ENCODE measurements at regions not wholly inside any gene's neighbourhood (a gene's known extent, or its start where the extent isn't known, plus 50 kb on each side); places are given as distances from the start of the nearest gene placed in this dataset.
"Not testable (repeated sequence)": the region's sequence is repeated elsewhere in the genome, so short reads cannot be mapped to it uniquely, and the experiment has no call there.

DNA sequence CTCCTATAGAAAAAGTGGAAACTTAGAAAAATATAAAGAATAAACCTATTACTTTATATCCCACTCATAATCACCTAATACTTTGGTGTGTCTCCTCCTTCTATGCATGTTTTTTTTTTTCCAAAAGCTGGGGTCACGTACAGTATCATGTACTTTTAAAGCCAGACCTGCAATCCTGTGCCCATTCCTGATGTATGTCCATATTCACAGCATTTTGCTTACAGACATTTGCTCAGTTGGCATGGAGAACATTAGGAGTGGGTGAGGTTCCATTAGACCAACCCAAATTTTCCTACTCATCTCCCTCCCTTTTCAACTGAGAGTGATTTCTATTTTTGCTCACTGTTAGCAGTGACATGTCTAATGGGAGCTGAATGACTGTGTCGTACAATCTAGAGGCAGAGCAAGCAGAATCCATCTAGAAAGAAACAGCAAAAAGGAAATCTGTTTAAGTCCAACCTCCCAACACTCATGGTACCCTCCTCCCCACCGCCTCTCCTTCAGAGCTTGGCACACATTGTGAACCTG, 195.6 kb upstream of the KLF3 start:
- peaks cover 8% of the 10 kb centered on the region for H3K4me1 Mint-ChIP-seq (ENCODE audit: low read depth)
- peaks cover 13% of the 10 kb centered on the region for H3K9me3 Mint-ChIP-seq
- no peaks in the 10 kb centered on the region for H3K27me3 Mint-ChIP-seq
- no peak overlapping the region for H3K4me3 Mint-ChIP-seq
- H3K27ac Mint-ChIP-seq: no peak overlapping the region
- H3K36me3 Mint-ChIP-seq (ENCODE audit: low read depth): peaks cover 7% of the 10 kb centered on the region

DNA sequence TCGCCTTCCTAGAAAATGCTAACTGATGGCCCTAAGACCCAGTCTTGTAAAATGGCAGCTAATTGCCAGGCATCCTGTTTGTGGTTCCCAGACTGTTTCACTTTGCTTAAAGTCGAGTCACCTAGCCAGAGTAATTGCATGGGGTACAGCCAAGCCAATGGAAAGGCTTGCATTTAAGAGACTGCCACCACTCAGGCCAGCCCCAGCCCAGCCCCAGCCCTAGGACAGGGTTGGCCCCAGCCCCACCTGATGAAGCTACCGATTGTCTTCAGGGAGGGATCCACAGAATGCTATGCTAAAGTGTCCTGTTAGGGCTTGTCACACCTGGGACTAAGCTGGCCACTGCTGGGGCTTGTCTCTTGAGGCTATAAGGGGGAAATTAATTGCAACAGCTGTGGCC, 194.6 kb upstream of the KLF3 start:
- Mint-ChIP-seq H3K4me3 (no peak overlapping the region), H3K27ac (no peak overlapping the region), H3K27me3 (no peaks in the 10 kb centered on the region), H3K36me3 (ENCODE audit: low read depth) (peaks cover 7% of the 10 kb centered on the region), H3K4me1 (ENCODE audit: low read depth) (peaks cover 6% of the 10 kb centered on the region), H3K9me3 (peaks cover 13% of the 10 kb centered on the region)

DNA sequence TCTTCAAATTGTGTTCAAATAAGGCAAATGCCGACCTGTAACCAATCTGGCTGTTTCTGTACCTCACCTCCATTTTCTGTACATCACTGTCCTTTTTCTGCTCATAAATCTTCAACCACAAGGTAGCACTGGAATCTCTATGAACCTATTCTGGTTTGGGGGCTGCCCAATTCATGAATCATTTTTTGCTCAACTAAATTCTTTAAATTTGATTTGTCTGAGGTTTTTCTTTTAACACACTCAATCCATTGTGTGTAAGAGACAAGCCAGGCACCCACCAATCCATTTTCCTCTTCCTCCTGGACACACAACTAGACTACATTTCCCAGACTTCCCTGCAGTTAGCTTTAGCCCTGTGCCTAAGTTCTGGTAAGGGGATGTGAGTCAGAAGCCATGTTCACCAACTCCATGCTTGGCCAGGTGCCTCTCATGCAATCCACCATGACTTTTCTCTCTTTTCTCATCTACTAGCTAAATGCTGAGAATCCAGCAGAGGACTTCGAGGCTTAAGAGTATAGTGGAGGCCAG, 193.2 kb upstream of the KLF3 start:
- H3K4me3 Mint-ChIP-seq: no peak overlapping the region
- no peaks in the 10 kb centered on the region for H3K4me1 Mint-ChIP-seq (ENCODE audit: low read depth)
- H3K36me3 Mint-ChIP-seq (ENCODE audit: low read depth): peaks cover 7% of the 10 kb centered on the region
- H3K9me3 Mint-ChIP-seq: peaks cover 13% of the 10 kb centered on the region
- H3K27me3 Mint-ChIP-seq: no peaks in the 10 kb centered on the region
- H3K27ac Mint-ChIP-seq: no peak overlapping the region

DNA sequence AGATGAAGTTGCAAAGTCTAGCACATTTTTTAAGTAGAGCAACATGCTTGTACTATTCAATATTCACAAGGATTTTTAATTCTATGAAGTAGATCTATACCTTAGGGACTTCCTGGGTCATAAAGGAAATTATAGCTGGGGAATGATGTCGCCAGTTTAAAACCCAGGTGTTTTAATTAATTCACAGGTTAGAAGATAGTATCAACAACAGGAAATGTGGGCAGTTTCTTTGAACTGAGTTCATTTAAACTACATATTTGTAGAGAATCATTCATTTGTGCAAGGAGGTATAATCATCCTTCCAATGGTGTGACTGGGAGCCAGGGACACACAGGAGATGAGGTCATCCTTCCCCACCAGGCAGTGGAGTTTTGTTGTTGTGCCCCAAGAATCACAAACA, 181.3 kb upstream of the KLF3 start:
- Mint-ChIP-seq H3K4me3 (no peak overlapping the region), H3K27ac (no peak overlapping the region), H3K36me3 (ENCODE audit: low read depth) (no peaks in the 10 kb centered on the region), H3K9me3 (no peaks in the 10 kb centered on the region), H3K4me1 (ENCODE audit: low read depth) (peaks cover 10% of the 10 kb centered on the region), H3K27me3 (no peaks in the 10 kb centered on the region)

DNA sequence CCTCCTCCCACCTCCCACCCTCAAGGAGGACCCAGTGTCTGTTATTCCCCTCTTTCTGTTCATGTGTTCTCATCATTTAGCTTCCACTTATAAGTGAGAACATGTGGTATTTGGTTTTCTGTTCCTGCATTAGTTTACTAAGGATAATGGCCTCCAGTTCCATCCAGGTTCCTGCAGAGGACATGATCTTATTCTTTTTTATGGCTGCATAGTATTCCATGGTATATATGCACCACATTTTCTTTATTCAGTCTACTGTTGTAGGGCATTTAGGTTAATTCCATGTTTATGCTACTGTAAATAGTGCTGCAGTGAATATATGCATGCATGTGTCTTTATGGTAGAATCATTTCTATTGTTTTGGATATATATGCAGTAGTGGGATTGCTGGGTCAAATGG, 180.4 kb upstream of the KLF3 start:
- not testable (repeated sequence) for H3K9me3 Mint-ChIP-seq; H3K27me3 Mint-ChIP-seq; H3K27ac Mint-ChIP-seq; H3K4me3 Mint-ChIP-seq; H3K36me3 Mint-ChIP-seq (ENCODE audit: low read depth)
- H3K4me1 Mint-ChIP-seq (ENCODE audit: low read depth): peaks cover 10% of the 10 kb centered on the region

DNA sequence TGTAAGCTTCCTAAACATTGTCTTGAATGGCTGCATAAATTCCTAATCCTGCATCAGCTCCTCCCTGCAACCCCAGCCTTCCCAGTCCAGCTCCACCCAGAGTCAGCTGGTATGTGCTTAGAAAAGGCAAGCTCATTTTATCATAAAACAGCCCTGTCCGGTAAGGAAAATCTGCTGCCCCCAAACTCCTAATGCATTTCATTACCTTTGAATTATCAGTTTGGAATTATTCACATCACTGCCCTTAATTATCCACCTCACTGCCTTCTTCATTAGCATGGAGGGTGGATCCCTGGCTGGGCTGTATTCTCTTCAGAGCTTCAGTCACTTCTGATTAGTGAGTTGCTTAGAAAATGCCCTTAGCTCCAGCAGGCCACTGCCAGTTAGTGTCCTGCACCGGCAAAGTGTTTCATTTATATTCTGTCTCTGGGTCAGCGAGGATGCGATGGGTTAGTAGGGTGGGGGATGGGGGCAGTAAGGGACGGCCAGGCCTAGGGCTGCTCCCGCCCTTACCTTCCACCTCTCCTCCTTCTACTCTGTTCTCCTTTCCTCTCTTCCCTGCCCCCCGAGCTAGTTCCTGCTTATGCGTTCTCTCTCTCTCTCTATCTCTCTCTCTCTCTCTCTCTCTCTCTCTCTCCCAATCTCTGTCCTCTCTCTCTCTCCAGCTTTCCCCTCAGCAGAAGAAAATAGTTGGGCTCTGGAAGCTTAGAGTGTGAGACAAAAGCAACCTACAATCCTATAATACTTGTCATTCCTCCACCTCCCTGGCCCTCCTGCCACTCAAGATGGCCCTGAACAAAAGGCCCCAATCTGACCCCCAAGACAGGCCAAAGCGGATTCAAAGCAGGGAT, 174.8 kb upstream of the KLF3 start:
- Mint-ChIP-seq H3K9me3 (no peaks in the 10 kb centered on the region), H3K4me3 (peak overlapping the region; percentile 81), H3K27me3 (no peaks in the 10 kb centered on the region), H3K4me1 (ENCODE audit: low read depth) (peaks cover 32% of the 10 kb centered on the region), H3K27ac (peak overlapping the region; percentile 80), H3K36me3 (ENCODE audit: low read depth) (no peaks in the 10 kb centered on the region)

DNA sequence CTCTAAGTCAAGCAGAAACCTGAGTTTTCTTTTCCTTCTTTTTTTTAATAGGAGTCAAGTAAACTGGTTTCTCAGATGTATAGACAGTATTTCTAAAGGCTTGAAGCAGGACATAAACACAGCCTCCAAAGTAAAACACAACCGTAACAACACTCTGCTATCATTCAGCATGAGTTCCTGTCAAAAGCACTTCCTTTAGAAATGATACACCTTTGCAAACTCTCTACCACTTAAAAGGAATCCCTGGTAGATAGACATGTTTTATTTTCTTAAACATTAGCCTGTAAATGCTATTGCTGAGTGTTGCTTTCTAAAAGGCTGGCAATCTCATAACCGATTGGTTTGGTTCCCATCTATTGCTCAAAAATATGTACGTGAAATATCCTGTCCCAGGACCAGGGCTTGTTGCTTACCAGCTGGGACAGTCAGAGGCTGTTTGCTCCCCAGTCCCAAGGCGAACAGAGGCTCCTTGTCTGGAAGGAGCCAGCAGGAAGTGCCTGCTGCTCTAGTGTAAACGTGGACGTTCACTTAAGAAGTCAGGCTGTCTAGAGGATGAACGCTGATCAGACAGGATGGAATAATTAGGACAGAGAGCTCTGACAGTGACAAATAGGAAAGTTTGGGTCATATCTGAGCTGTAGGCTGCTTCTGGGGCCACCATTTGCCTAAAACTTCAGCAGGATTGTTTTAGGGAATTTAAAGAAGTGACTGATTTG, 173.9 kb upstream of the KLF3 start:
- Mint-ChIP-seq H3K9me3 (no peaks in the 10 kb centered on the region), H3K4me3 (peak overlapping the region; percentile 81), H3K36me3 (ENCODE audit: low read depth) (no peaks in the 10 kb centered on the region), H3K4me1 (ENCODE audit: low read depth) (peaks cover 32% of the 10 kb centered on the region), H3K27ac (peak overlapping the region; percentile 92), H3K27me3 (no peaks in the 10 kb centered on the region)

DNA sequence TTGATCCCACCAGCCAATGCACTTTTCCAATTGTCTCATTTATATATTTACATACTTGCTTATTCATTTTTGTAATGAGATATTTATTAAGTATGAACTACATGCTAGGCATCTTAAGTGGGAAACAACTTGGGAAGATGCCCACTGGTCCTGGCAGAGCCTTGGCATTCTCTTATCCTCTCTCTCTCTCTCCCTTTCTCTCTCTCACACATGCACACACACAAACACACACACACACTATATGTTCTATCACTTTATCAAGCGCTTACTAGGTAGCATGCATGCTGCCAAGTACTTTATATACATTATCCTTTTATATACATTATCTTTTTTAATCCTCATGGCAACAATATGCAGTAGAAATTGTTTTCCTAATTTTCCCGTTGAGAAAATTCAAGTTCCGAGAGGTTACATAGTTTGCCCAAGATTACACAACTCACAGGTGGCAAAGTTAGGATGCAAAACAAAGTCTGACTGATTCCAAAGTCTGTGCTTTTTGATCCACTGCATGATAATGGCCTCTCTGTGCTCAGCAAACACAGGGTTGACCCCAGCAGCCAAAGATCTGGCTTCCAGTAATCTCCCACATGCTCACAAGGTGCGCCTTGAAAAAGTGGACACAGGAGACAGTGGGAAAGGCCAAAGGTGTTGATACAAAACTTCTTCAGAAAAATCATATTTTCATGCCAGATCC, 173.1 kb upstream of the KLF3 start:
- Mint-ChIP-seq H3K27me3 (no peaks in the 10 kb centered on the region), H3K9me3 (no peaks in the 10 kb centered on the region), H3K36me3 (ENCODE audit: low read depth) (no peaks in the 10 kb centered on the region), H3K27ac (peak overlapping the region; percentile 92), H3K4me3 (peak overlapping the region; percentile 81), H3K4me1 (ENCODE audit: low read depth) (peaks cover 32% of the 10 kb centered on the region)

DNA sequence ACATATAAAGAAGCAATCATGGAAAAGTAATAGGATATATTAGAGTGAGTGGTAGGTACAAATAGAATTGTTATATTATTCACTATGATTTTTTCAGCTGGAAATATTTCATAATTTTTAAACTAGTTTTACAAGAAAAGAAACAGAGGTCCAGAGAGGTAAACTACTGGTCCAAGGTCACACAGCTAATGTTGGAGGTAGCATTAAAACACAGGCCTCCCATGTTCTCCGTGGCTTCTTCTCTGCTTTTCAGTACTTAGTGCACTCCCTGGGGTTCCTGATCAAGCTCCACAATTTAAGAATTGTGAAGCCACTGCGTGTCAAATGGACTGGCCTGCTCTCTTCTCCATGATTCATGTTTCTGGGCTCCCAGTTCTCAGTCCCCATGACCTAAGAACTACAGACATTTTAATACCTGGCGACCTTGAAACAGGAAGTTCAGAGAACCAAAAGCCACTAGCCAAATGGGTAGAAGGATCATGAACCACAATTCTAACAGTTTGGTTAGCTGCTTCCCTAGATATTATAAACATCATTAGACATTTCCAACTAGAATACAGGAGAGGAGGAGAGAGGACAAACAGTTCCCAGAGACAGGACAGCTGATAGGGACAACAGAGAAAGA, 172.0 kb upstream of the KLF3 start:
- Mint-ChIP-seq H3K27ac (no peak overlapping the region), H3K9me3 (no peaks in the 10 kb centered on the region), H3K27me3 (no peaks in the 10 kb centered on the region), H3K4me1 (ENCODE audit: low read depth) (peaks cover 32% of the 10 kb centered on the region), H3K36me3 (ENCODE audit: low read depth) (no peaks in the 10 kb centered on the region), H3K4me3 (no peak overlapping the region)

DNA sequence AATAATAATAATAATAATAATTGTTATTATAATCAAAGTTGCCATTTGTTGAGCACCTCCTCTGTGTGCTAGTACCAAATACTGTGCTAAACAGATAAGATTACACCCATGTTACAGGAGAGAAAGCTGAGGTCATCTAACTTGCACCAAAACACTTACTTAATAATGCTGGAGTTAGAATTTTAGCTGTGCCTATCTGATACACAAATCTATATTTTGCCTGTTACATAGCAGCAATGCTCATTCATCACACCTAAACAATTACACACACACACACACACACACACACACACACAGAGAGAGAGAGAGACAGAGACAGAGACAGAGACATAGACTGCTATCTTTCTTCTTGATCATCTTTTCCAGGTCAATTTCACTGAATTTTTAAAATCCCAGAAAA, 170.9 kb upstream of the KLF3 start:
- no peak overlapping the region for H3K27ac Mint-ChIP-seq
- H3K27me3 Mint-ChIP-seq: no peaks in the 10 kb centered on the region
- no peak overlapping the region for H3K4me3 Mint-ChIP-seq
- no peaks in the 10 kb centered on the region for H3K36me3 Mint-ChIP-seq (ENCODE audit: low read depth)
- H3K4me1 Mint-ChIP-seq (ENCODE audit: low read depth): peaks cover 32% of the 10 kb centered on the region
- H3K9me3 Mint-ChIP-seq: no peaks in the 10 kb centered on the region

DNA sequence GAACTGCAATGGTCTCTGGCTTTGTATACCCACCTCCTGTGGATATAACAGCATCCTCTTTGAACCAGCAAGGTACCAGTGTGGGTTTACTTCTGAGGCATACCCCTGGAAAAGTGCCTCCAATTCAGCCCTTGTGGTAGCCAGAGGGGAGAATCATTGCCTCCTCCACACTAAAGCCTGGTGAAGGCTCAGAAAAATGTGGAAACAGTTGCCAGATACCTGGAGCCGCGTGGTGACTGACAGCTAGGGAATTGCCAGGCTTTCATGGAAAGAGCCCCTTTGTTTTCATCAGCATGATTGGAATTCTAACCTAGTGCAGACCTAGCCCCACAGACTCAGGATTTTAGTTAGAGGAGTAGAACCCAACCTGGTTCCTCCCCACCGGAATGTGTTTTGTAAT, 168.6 kb upstream of the KLF3 start:
- Mint-ChIP-seq H3K27me3 (no peaks in the 10 kb centered on the region), H3K36me3 (ENCODE audit: low read depth) (no peaks in the 10 kb centered on the region), H3K9me3 (no peaks in the 10 kb centered on the region), H3K27ac (no peak overlapping the region), H3K4me3 (no peak overlapping the region), H3K4me1 (ENCODE audit: low read depth) (peaks cover 19% of the 10 kb centered on the region)

DNA sequence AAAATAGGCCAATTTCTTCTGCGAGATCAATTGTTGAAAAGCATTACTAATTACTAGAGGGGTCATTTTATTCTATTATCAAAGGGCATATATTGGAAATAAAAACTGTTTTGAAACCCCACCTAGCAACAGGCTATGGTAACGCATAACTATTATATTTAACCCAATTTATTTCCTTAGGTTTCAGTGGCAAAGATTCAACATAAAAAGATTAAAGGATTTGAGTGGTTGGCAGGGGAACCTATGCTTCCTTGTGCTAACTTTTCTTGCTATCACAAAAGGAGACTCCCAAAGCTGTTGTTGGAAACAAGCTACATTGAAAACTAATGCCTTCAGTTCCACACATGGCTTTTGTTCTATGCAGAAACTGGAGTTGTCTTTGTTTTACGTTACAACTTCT, 166.9 kb upstream of the KLF3 start:
- no peaks in the 10 kb centered on the region for H3K36me3 Mint-ChIP-seq (ENCODE audit: low read depth)
- H3K4me1 Mint-ChIP-seq (ENCODE audit: low read depth): peaks cover 2% of the 10 kb centered on the region
- H3K9me3 Mint-ChIP-seq: no peaks in the 10 kb centered on the region
- H3K4me3 Mint-ChIP-seq: no peak overlapping the region
- no peaks in the 10 kb centered on the region for H3K27me3 Mint-ChIP-seq
- H3K27ac Mint-ChIP-seq: no peak overlapping the region

DNA sequence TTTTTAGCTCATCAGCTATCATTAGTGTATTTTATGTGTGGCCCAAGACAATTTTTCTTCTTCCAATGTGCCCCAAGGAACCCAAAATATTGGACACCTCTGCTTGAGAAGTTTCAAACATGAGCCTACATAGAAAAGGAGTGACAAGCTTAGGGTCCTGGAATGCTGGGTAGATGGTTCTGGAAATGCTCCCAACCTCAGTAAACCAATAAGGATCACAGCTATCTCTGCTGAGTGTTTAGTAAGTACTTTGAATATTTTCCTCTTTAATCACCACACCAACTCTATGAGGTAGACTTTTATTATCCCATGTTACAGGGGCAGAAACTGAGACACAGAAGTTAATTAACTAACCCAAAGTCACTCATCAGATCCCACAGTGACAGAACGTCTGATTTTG, 164.9 kb upstream of the KLF3 start:
- H3K9me3 Mint-ChIP-seq: no peaks in the 10 kb centered on the region
- H3K4me1 Mint-ChIP-seq (ENCODE audit: low read depth): peaks cover 9% of the 10 kb centered on the region
- H3K27me3 Mint-ChIP-seq: no peaks in the 10 kb centered on the region
- H3K27ac Mint-ChIP-seq: no peak overlapping the region
- no peak overlapping the region for H3K4me3 Mint-ChIP-seq
- no peaks in the 10 kb centered on the region for H3K36me3 Mint-ChIP-seq (ENCODE audit: low read depth)

DNA sequence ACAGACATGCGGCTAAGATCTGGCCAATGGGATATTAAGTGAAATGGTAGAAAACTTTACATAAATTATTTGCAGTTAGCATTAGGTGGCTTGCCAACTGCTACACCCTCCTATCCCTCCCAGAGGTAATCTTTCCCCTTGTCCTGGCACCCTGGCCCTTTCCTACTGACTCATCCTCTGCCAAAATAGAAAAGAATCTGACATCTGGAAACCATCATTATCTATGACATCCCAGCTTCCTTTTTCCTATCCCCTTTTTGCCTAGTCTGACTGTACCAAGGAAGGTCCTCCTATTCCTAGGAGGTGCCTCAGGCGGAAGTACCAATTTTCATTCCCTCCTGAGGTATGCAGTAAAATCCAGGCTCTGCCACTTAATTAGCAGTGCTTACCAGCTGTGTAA, 163.6 kb upstream of the KLF3 start:
- Mint-ChIP-seq H3K27ac (no peak overlapping the region), H3K4me1 (ENCODE audit: low read depth) (peaks cover 22% of the 10 kb centered on the region), H3K4me3 (no peak overlapping the region), H3K36me3 (ENCODE audit: low read depth) (no peaks in the 10 kb centered on the region), H3K27me3 (no peaks in the 10 kb centered on the region), H3K9me3 (no peaks in the 10 kb centered on the region)
